Liver (tissue), 3 donors: ENCODE measurements at regions not wholly inside any gene's neighbourhood (a gene's known extent, or its start where the extent isn't known, plus 50 kb on each side); places are given as distances from the start of the nearest gene placed in this dataset.
"Not testable (repeated sequence)": the region's sequence is repeated elsewhere in the genome, so short reads cannot be mapped to it uniquely, and the experiment has no call there.

Source experiments
- ATF3 ChIP-seq: IDR thresholded peaks from 2 replicates; pipeline ENCODE4 v1.6.1; 2016; ENCODE audit warnings: antibody characterized with exemption
- JUND ChIP-seq, 2 donors: IDR thresholded peaks; 2 replicates each; pipeline ENCODE4 v1.6.1; 2016; ENCODE audit warnings: antibody characterized with exemption in 2 of 2
- RAD21 ChIP-seq, 2 donors: IDR thresholded peaks; 2 replicates each; pipeline ENCODE4 v1.6.1; 2016; ENCODE audit warnings: antibody characterized with exemption in 2 of 2, mild to moderate bottlenecking in 2 of 2
- REST ChIP-seq: IDR thresholded peaks from 2 replicates; pipeline ENCODE4 v1.6.1; 2016; ENCODE audit warnings: antibody characterized with exemption, mild to moderate bottlenecking
- RXRA ChIP-seq, 2 donors: IDR thresholded peaks; 2 replicates each; pipeline ENCODE4 v1.6.1; 2017 to 2018; ENCODE audit warnings: antibody characterized with exemption in 2 of 2, mild to moderate bottlenecking in 1 of 2
- TAF1 ChIP-seq: conservative IDR thresholded peaks from 2 replicates; pipeline ENCODE4 v1.6.1; 2016; ENCODE audit warnings: antibody characterized with exemption, mild to moderate bottlenecking
- ZBTB33 ChIP-seq: IDR thresholded peaks from 2 replicates; pipeline ENCODE4 v1.6.1; 2016; ENCODE audit warnings: antibody characterized with exemption
- TF ChIP-seq, protein P1 (sequence below): fragments of 150-350 bp; IDR thresholded peaks from 2 replicates; pipeline ENCODE4 v1.5.1; 2017; ENCODE audit warnings: improper control_type of control experiment, low read depth, low read length; ENCODE audit not compliant: missing input control
- donor health status: healthy.
- donor health status: healthy.

GRCh38 chr4:189810318-189811181, 130.1 kb upstream of the FRG1 start:
- not testable (repeated sequence) for TF ChIP-seq RAD21 (IDR thresholded peaks at IDR 0.05); TAF1; JUND (IDR thresholded peaks at IDR 0.05); REST; ATF3; ZBTB33; RXRA (IDR thresholded peaks at IDR 0.05)
- TF ChIP-seq, protein P1, sequence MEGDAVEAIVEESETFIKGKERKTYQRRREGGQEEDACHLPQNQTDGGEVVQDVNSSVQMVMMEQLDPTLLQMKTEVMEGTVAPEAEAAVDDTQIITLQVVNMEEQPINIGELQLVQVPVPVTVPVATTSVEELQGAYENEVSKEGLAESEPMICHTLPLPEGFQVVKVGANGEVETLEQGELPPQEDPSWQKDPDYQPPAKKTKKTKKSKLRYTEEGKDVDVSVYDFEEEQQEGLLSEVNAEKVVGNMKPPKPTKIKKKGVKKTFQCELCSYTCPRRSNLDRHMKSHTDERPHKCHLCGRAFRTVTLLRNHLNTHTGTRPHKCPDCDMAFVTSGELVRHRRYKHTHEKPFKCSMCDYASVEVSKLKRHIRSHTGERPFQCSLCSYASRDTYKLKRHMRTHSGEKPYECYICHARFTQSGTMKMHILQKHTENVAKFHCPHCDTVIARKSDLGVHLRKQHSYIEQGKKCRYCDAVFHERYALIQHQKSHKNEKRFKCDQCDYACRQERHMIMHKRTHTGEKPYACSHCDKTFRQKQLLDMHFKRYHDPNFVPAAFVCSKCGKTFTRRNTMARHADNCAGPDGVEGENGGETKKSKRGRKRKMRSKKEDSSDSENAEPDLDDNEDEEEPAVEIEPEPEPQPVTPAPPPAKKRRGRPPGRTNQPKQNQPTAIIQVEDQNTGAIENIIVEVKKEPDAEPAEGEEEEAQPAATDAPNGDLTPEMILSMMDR, result not testable (repeated sequence)
